Endodermal cell (in vitro differentiated cells): ENCODE measurements at regions not wholly inside any gene's neighbourhood (a gene's known extent, or its start where the extent isn't known, plus 50 kb on each side); places are given as distances from the start of the nearest gene placed in this dataset.

Source experiments
- DNase-seq: peaks from one replicate; pipeline ENCODE4 v3.0.0-alpha.2; 2017
- H3K27ac ChIP-seq: 2 replicates; pipeline ENCODE4 v1.5.1; 2013; ENCODE audit warnings: mild to moderate bottlenecking, low read depth, low read length, moderate library complexity
- H3K27me3 ChIP-seq: 2 replicates; pipeline ENCODE4 v1.6.1; 2013; ENCODE audit warnings: mild to moderate bottlenecking, low read length, moderate library complexity; ENCODE audit not compliant: insufficient read depth, control insufficient read depth, poor library complexity, severe bottlenecking
- H3K36me3 ChIP-seq: 2 replicates; pipeline ENCODE4 v1.7.0; 2013; ENCODE audit warnings: mild to moderate bottlenecking, low read length, moderate library complexity; ENCODE audit not compliant: control insufficient read depth, insufficient read depth
- H3K4me1 ChIP-seq: one replicate; pipeline ENCODE4 v1.7.0; 2013; ENCODE audit warnings: low read length; ENCODE audit not compliant: control insufficient read depth, insufficient read depth
- H3K4me3 ChIP-seq: 2 replicates; pipeline ENCODE4 v1.5.1; 2013; ENCODE audit warnings: mild to moderate bottlenecking, low read length, moderate library complexity
- H3K9ac ChIP-seq: 2 replicates; pipeline ENCODE4 v1.6.1; 2013; ENCODE audit warnings: mild to moderate bottlenecking, low read length, moderate library complexity; ENCODE audit not compliant: poor library complexity, severe bottlenecking; ENCODE audit errors: extremely low read depth
- H3K9me3 ChIP-seq: 2 replicates; pipeline ENCODE4 v1.6.1; 2013; ENCODE audit warnings: mild to moderate bottlenecking, low read length, moderate library complexity; ENCODE audit not compliant: control insufficient read depth
- H3K27ac Mint-ChIP-seq: 2 replicates; pipeline ENCODE4 v1.8.0; 2020; ENCODE audit warnings: mixed read lengths
- H3K27me3 Mint-ChIP-seq: 2 replicates; pipeline ENCODE4 v1.8.0; 2021; ENCODE audit warnings: mild to moderate bottlenecking, mixed read lengths; ENCODE audit not compliant: insufficient read depth
- H3K36me3 Mint-ChIP-seq: 2 replicates; pipeline ENCODE4 v1.8.0; 2020; ENCODE audit warnings: low read depth, mixed read lengths
- H3K4me1 Mint-ChIP-seq: 2 replicates; pipeline ENCODE4 v1.8.0; 2020; ENCODE audit warnings: mixed read lengths
- H3K4me3 Mint-ChIP-seq: 2 replicates; pipeline ENCODE4 v1.8.0; 2020; ENCODE audit warnings: mild to moderate bottlenecking, moderate library complexity, mixed read lengths
- H3K9me3 Mint-ChIP-seq: 2 replicates; pipeline ENCODE4 v1.8.0; 2020; ENCODE audit warnings: mild to moderate bottlenecking, mixed read lengths
- WGBS, 2 experiments: methylation state at CpG; one replicate each; pipeline versions ENCODE4 v1.1.5 to v1.1.7; 2013; ENCODE audit warnings: missing lambda C conversion rate in 2 of 2, mixed read lengths in 1 of 2; ENCODE audit not compliant: insufficient coverage in 1 of 2, insufficient read length in 1 of 2; 5-methylcytosine and 5-hydroxymethylcytosine counted together
- TF ChIP-seq, protein P1 (sequence below): fragments of 200-600 bp; sonication (generic); conservative IDR thresholded peaks from 2 replicates; pipeline ENCODE4 v1.5.0; 2021; ENCODE audit warnings: antibody characterized with exemption, mild to moderate bottlenecking

DNA sequence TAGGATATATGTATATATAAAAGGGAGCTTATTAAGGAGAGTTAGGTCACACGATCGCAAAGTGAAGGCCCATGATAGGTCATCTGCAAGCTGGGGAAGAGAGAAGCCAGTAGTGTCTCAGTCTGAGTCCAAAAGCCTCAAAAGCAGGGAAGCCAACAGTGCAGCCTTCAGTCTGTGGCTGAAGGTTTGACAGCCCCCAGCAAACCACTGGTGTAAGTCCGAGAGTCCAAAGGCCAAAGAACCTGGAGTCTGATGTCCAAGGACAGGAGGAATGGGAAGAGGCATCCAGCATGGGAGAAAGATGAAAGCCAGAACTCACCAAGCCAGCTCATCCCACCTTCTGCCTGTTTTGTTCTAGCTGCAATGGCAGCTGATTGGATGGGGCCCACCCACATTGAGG lies 88.9 kb upstream of the TBX20 start:
- H3K4me1 Mint-ChIP-seq = peaks cover 4% of the 10 kb centered on the region
- TF ChIP-seq, protein P1, sequence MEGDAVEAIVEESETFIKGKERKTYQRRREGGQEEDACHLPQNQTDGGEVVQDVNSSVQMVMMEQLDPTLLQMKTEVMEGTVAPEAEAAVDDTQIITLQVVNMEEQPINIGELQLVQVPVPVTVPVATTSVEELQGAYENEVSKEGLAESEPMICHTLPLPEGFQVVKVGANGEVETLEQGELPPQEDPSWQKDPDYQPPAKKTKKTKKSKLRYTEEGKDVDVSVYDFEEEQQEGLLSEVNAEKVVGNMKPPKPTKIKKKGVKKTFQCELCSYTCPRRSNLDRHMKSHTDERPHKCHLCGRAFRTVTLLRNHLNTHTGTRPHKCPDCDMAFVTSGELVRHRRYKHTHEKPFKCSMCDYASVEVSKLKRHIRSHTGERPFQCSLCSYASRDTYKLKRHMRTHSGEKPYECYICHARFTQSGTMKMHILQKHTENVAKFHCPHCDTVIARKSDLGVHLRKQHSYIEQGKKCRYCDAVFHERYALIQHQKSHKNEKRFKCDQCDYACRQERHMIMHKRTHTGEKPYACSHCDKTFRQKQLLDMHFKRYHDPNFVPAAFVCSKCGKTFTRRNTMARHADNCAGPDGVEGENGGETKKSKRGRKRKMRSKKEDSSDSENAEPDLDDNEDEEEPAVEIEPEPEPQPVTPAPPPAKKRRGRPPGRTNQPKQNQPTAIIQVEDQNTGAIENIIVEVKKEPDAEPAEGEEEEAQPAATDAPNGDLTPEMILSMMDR = no peak
- H3K27me3 Mint-ChIP-seq = peaks cover 12% of the 10 kb centered on the region
- no peak overlapping the region for H3K9ac ChIP-seq
- H3K36me3 Mint-ChIP-seq = no peaks in the 10 kb centered on the region
- DNase-seq = no peak
- H3K4me1 ChIP-seq = no peaks in the 10 kb centered on the region
- no peaks in the 10 kb centered on the region for H3K36me3 ChIP-seq
- no peak overlapping the region for H3K27ac Mint-ChIP-seq
- no peak overlapping the region for H3K4me3 ChIP-seq
- no peak overlapping the region for H3K27ac ChIP-seq
- H3K9me3 Mint-ChIP-seq = no peaks in the 10 kb centered on the region
- no peaks in the 10 kb centered on the region for H3K9me3 ChIP-seq
- H3K27me3 ChIP-seq = no peaks in the 10 kb centered on the region
- H3K4me3 Mint-ChIP-seq = no peak overlapping the region
- WGBS, 2 experiments = 92 to 100% methylated on average over 3 of the region's 3 CpGs

DNA sequence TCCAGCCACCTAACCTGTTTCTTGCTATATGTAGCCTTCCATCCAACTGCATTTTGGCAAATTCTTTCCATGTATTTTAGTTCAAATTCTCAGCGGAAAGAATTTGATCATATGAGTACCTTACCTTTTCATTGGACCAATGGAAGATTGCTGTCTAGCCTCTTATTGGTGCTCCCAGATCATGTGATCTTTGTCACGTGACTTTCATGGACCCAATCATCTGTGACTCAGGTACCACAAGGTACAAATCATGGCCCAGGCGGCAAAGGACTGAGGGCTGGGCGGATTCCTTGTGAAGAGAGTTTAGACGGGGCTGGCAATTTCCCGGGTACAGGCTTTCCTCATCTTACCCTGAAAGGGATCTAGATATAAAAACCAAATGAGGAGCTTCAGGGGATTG lies 85.9 kb upstream of the TBX20 start:
- H3K27ac ChIP-seq = no peak overlapping the region
- no peak overlapping the region for H3K4me3 ChIP-seq
- peaks cover 5% of the 10 kb centered on the region for H3K27me3 ChIP-seq
- Mint-ChIP-seq H3K36me3 (no peaks in the 10 kb centered on the region), H3K4me1 (peaks cover 2% of the 10 kb centered on the region), H3K27ac (no peak overlapping the region), H3K4me3 (no peak overlapping the region), H3K27me3 (peaks cover 13% of the 10 kb centered on the region), H3K9me3 (no peaks in the 10 kb centered on the region)
- no peaks in the 10 kb centered on the region for H3K9me3 ChIP-seq
- no peak overlapping the region for H3K9ac ChIP-seq
- H3K36me3 ChIP-seq = no peaks in the 10 kb centered on the region
- DNase-seq = no peak
- TF ChIP-seq, protein P1 = no peak
- 91 to 96% methylated on average over 6 of the region's 6 CpGs for WGBS, 2 experiments
- no peaks in the 10 kb centered on the region for H3K4me1 ChIP-seq

GRCh38 chr7:35336444-35336843 lies 82.5 kb upstream of the TBX20 start:
- Mint-ChIP-seq H3K9me3 (no peaks in the 10 kb centered on the region), H3K27ac (no peak overlapping the region), H3K4me3 (no peak overlapping the region), H3K4me1 (peaks cover 21% of the 10 kb centered on the region), H3K27me3 (peaks cover 13% of the 10 kb centered on the region), H3K36me3 (no peaks in the 10 kb centered on the region)
- Histone ChIP-seq H3K27me3 (peaks cover 5% of the 10 kb centered on the region), H3K27ac (no peak overlapping the region), H3K4me3 (no peak overlapping the region), H3K9me3 (no peaks in the 10 kb centered on the region), H3K9ac (no peak overlapping the region), H3K4me1 (peaks cover 4% of the 10 kb centered on the region), H3K36me3 (no peaks in the 10 kb centered on the region)
- no peak for DNase-seq
- WGBS, 2 experiments = 88 to 97% methylated on average over 3 to 6 of the region's 6 CpGs
- TF ChIP-seq, protein P1 = no peak
